ENCODE measurements at regions not wholly inside any gene's neighbourhood (a gene's known extent, or its start where the extent isn't known, plus 50 kb on each side); places are given as distances from the start of the nearest gene placed in this dataset.

DNA sequence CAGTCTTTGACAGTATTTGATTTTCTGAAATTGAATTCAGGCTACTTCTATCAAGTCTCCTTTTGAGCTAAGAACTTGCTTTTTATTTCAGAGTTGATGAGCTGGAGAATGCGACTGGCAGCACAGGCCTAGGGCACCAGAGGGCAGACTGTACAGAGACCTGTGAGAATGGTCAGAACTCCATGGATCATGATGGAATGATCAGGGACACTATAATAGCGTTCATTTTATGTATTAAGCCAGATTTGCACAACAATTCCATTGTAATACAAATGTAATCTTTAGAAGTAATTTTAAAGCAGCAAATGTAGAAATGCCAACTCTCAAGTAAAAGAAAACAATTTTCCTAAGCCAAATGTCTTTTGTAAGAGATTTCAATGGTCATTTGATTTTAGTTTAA, 902.4 kb downstream of the NR2F1-AS1 start:
- H3K27ac ChIP-seq, result no peak overlapping the region
- TF ChIP-seq CTCF (conservative IDR thresholded peaks at IDR 0.05), result peak; percentile 63

DNA sequence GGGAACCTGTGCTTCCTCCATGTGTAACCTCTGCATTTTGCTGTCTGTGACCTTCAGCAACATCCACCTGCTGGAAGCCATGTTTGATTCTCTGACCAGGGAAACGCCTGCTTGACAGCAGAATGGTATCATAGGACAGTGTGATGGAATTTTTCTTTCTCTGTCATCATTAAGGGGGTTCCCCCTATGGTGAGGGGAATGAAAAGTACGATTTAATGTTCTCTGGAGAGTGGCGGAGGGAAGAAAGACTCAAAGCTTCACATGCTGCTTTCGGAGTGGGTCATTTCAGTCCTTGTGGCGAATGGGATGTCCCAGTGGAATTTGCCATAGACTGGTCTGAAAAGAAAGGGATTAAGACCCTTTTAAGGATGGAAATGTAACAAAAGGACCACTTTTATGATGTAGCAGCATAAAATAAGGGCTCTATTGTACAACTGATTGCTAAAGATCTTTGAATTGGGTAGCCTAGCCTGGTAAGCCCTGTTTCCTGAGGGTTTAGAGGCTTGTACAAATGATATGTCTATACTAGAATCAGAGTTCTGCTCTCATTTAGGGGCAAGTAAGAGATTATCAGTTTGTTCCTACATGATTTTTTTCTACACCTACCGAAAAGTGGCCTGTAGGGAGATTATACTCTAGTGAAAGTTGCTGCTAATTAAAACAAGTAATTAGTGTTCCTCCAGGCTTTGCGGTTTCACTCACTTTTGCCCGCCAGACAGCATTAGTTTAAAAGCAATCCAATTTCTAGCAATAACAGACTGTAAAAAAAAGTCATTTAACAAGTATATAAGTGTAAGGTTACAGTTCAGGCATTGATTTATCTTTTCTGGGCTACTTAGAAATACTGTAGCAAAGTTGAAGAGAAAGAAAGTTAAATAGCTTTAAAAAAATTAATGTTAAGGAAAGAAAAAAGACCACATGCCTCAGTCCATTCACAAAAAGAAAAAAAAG, 904.5 kb downstream of the NR2F1-AS1 start:
- TF ChIP-seq CTCF (conservative IDR thresholded peaks at IDR 0.05), result no peak
- no peak overlapping the region for H3K27ac ChIP-seq

- H3K27ac ChIP-seq, result no peak overlapping the region
- no peak for TF ChIP-seq CTCF (conservative IDR thresholded peaks at IDR 0.05)
These were observed 906.7 kb downstream of the NR2F1-AS1 start for GRCh38 chr5:92674321-92674720.

- H3K27ac ChIP-seq, result no peak overlapping the region
- TF ChIP-seq CTCF (conservative IDR thresholded peaks at IDR 0.05), result no peak
These were observed 915.5 kb downstream of the NR2F1-AS1 start for GRCh38 chr5:92665506-92665905.

DNA sequence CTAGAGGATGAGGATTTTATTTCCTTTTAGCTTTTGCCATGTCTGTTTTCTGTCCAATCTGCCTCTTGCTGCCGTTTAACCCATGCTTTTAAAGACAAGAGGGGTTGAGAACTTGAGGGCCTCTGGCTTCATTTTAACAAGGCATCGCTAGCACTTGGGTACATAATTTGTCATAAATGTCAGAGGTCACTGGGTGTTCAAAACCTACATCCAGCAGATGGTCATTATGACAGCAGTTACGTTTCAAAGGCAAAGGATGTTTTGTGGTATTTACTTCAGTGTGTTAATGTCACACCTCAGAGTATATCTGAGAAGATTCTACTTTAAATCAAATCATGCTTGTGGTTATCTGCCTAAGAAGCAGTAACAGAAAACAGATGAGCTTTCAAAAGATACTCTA, 918.3 kb downstream of the NR2F1-AS1 start:
- no peak for TF ChIP-seq CTCF (conservative IDR thresholded peaks at IDR 0.05)
- no peak overlapping the region for H3K27ac ChIP-seq

- no peak for TF ChIP-seq CTCF (conservative IDR thresholded peaks at IDR 0.05)
- H3K27ac ChIP-seq, result no peak overlapping the region
These were observed 921.8 kb downstream of the NR2F1-AS1 start for GRCh38 chr5:92659246-92659645.

DNA sequence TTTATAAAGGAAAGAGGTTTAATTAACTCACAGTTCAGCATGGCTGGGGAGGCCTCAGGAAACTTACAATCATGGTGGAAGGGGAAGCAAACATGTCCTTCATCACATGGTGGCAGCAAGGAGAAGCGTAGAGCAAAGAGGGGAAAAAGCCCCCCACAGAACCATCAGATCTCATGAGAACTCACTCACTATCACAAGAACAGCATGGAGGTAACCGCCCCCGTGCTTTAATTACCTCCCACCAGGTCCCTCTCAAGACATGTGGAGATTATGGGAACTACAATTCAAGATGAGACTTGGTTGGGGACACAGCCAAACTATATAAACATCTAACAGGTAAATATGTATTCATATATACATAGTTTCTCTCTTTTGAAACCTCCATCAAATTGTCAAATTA, 926.4 kb downstream of the NR2F1-AS1 start:
- H3K27ac ChIP-seq, result peak overlapping the region; percentile 51
